ENCODE measurements at regions not wholly inside any gene's neighbourhood (a gene's known extent, or its start where the extent isn't known, plus 50 kb on each side); places are given as distances from the start of the nearest gene placed in this dataset.

- DNase-seq: no peak
Observed at GRCh38 chr15:95095250-95095649, 863.9 kb downstream of the MCTP2 start.

GRCh38 chr15:95096651-95097050, 865.3 kb downstream of the MCTP2 start:
- no peak for DNase-seq

- no peak for DNase-seq
Observed at GRCh38 chr15:95097361-95097760, 866.0 kb downstream of the MCTP2 start.

GRCh38 chr15:95105229-95105628, 873.9 kb downstream of the MCTP2 start:
- no peak for DNase-seq

- no peak for DNase-seq
Observed at GRCh38 chr15:95106801-95107200, 875.4 kb downstream of the MCTP2 start.

- DNase-seq: no peak
Observed at GRCh38 chr15:95108673-95109072, 877.3 kb downstream of the MCTP2 start.

GRCh38 chr15:95111969-95112368, 880.6 kb downstream of the MCTP2 start:
- no peak for DNase-seq

- DNase-seq: no peak
Observed at GRCh38 chr15:95113041-95113440, 881.7 kb downstream of the MCTP2 start.

- DNase-seq: no peak
Observed at GRCh38 chr15:95119041-95119610, 887.8 kb downstream of the MCTP2 start.

- DNase-seq: no peak
Observed at GRCh38 chr15:95120595-95120994, 889.2 kb downstream of the MCTP2 start.

GRCh38 chr15:95121191-95121590, 889.8 kb downstream of the MCTP2 start:
- DNase-seq: no peak

GRCh38 chr15:95125803-95126202, 894.4 kb downstream of the MCTP2 start:
- DNase-seq: no peak

- DNase-seq: no peak
Observed at GRCh38 chr15:95127356-95127755, 896.0 kb downstream of the MCTP2 start.

- no peak for DNase-seq
Observed at GRCh38 chr15:95129574-95129973, 898.2 kb downstream of the MCTP2 start.

- DNase-seq: no peak
Observed at GRCh38 chr15:95131131-95131556, 899.8 kb downstream of the MCTP2 start.

- DNase-seq: no peak
Observed at GRCh38 chr15:95132774-95133173, 901.4 kb downstream of the MCTP2 start.

GRCh38 chr15:95134431-95135110, 903.2 kb downstream of the MCTP2 start:
- DNase-seq: no peak

GRCh38 chr15:95138604-95139270, 907.4 kb downstream of the MCTP2 start:
- no peak for DNase-seq

GRCh38 chr15:95141486-95141885, 910.1 kb downstream of the MCTP2 start:
- no peak for DNase-seq

- DNase-seq: no peak
Observed at GRCh38 chr15:95142531-95142930, 911.2 kb downstream of the MCTP2 start.

GRCh38 chr15:95146481-95146880, 915.1 kb downstream of the MCTP2 start:
- DNase-seq: no peak

GRCh38 chr15:95148183-95148582, 916.8 kb downstream of the MCTP2 start:
- DNase-seq: no peak

- no peak for DNase-seq
Observed at GRCh38 chr15:95149036-95149435, 917.7 kb downstream of the MCTP2 start.

- no peak for DNase-seq
Observed at GRCh38 chr15:95149771-95150170, 918.4 kb downstream of the MCTP2 start.
